HepG2 (cell line): ENCODE measurements at regions not wholly inside any gene's neighbourhood (a gene's known extent, or its start where the extent isn't known, plus 50 kb on each side); places are given as distances from the start of the nearest gene placed in this dataset.

Experiments used
- ATAC-seq: fragments of 200-7000 bp; cut with Tn5 transposase; 3 replicates; pipeline ENCODE4 v1.9.1; 2020; ENCODE audit warnings: mild to moderate bottlenecking, moderate library complexity
- BruUV-seq: library from RNA; stranded (reverse); fragments of 400-500 nt; replicated peaks from 2 replicates; lab custom pipeline; 2021; lab: Mats Ljungman, UMichigan
- CTCF ChIA-PET: fragments of 300-600 bp; formaldehyde crosslinking; extraction: SDS; loops from one replicate; lab custom pipeline; 2021; ENCODE audit warnings: low total read pairs, inconsistent platforms, low intra/inter-chr PET ratio; lab: Yijun Ruan, JAX
- POLR2A ChIA-PET: fragments of 350-600 bp; sonication (Branson Sonifier 250); formaldehyde crosslinking; loops from one replicate; lab custom pipeline; 2020; ENCODE audit warnings: antibody characterized with exemption, inconsistent platforms; lab: Yijun Ruan, JAX
- DNase-seq: peaks from one replicate; pipeline ENCODE4 v3.0.0-alpha.2; 2015; ENCODE audit warnings: low spot score
- FAIRE-seq: peaks from 3 replicates; lab custom pipeline; 2011; peaks lifted over from hg19 to GRCh38; lab: Jason Lieb, UNC
- H2AFZ ChIP-seq: one replicate; pipeline ENCODE4 v1.6.1; 2011; ENCODE audit warnings: low read length, inconsistent platforms
- H3K27ac ChIP-seq: fragments of 300-600 bp; 3 replicates; pipeline ENCODE4 v1.8.0; 2011; ENCODE audit warnings: mixed run types, mild to moderate bottlenecking, mixed read lengths, low read length, inconsistent platforms; ENCODE audit not compliant: insufficient read depth; ENCODE audit errors: extremely low read length
- H3K27me3 ChIP-seq, 2 experiments: fragments of 200-600 bp in 1 of 2; 2 replicates in 1 of 2; 3 replicates in 1 of 2; pipeline versions ENCODE4 v1.6.0 to v1.8.0; 2011; ENCODE audit warnings: low read length in 2 of 2, mild to moderate bottlenecking in 2 of 2, moderate library complexity in 2 of 2, inconsistent platforms in 1 of 2; ENCODE audit not compliant: insufficient read depth in 2 of 2, control insufficient read depth in 1 of 2
- H3K36me3 ChIP-seq, 2 experiments: fragments of 200-600 bp in 1 of 2; replicated peaks in 1 of 2; 2 replicates in 1 of 2; 3 replicates in 1 of 2; pipeline versions ENCODE4 v1.5.1 to v1.8.0; 2011; ENCODE audit warnings: low read length in 2 of 2, inconsistent platforms in 1 of 2; ENCODE audit not compliant: insufficient read depth in 2 of 2, control insufficient read depth in 1 of 2
- H3K4me1 ChIP-seq: 2 replicates; pipeline ENCODE4 v1.5.1; 2012; ENCODE audit warnings: low read length, inconsistent platforms; ENCODE audit not compliant: insufficient read depth
- H3K4me2 ChIP-seq: 2 replicates; pipeline ENCODE4 v1.6.0; 2011; ENCODE audit warnings: low read depth, low read length, inconsistent platforms
- H3K4me3 ChIP-seq, 3 experiments: fragments of 200-600 bp in 1 of 3; sonication (generic), shearing (Covaris generic) in 1 of 3; replicated peaks in 1 of 3; 2 replicates each; pipeline ENCODE4 v1.5.1; 2011 to 2016; ENCODE audit warnings: low read length in 3 of 3, inconsistent platforms in 2 of 3, low read depth in 2 of 3, mild to moderate bottlenecking in 2 of 3, control low read depth in 1 of 3, mixed read lengths in 1 of 3; ENCODE audit not compliant: insufficient read depth in 1 of 3
- H3K79me2 ChIP-seq: one replicate; pipeline ENCODE4 v1.6.1; 2011; ENCODE audit warnings: low read length, inconsistent platforms; ENCODE audit not compliant: insufficient read depth
- H3K9ac ChIP-seq: 2 replicates; pipeline ENCODE4 v1.6.0; 2011; ENCODE audit warnings: mild to moderate bottlenecking, low read depth, low read length, inconsistent platforms; ENCODE audit not compliant: insufficient read depth
- H3K9me3 ChIP-seq: 2 replicates; pipeline ENCODE4 v1.5.1; 2012; ENCODE audit warnings: mild to moderate bottlenecking, low read length
- H4K20me1 ChIP-seq: 2 replicates; pipeline ENCODE4 v1.6.0; 2011; ENCODE audit warnings: inconsistent platforms, mild to moderate bottlenecking, low read length, moderate library complexity; ENCODE audit not compliant: insufficient read depth
- MTF2 ChIP-seq: sonication (generic); formaldehyde crosslinking; IDR thresholded peaks from 2 replicates; pipeline ENCODE4 v1.5.0; 2020; ENCODE audit warnings: missing genetic modification reagents, borderline replicate concordance
- NCOA1 ChIP-seq: sonication (generic); formaldehyde crosslinking; IDR thresholded peaks from 2 replicates; pipeline ENCODE4 v1.9.0; 2021; ENCODE audit warnings: missing genetic modification reagents
- SRSF4 ChIP-seq: fragments of 200-400 bp; formaldehyde crosslinking; IDR thresholded peaks from one replicate; pipeline ENCODE4 v1.6.1; 2018; ENCODE audit warnings: mild to moderate bottlenecking, low read depth, low read length, moderate library complexity; ENCODE audit not compliant: poor library complexity, severe bottlenecking
- ZNF10 ChIP-seq: sonication (generic); formaldehyde crosslinking; IDR thresholded peaks from 2 replicates; pipeline ENCODE4 v1.4.0; 2020; ENCODE audit warnings: mild to moderate bottlenecking, low read depth, missing genetic modification reagents, borderline replicate concordance
- ZNF143 ChIP-seq: sonication (generic); formaldehyde crosslinking; IDR thresholded peaks from 2 replicates; pipeline ENCODE4 v1.4.0; 2020; ENCODE audit warnings: missing genetic modification reagents
- ZNF501 ChIP-seq: sonication (generic); formaldehyde crosslinking; IDR thresholded peaks from 2 replicates; pipeline ENCODE4 v1.5.1; 2020; ENCODE audit warnings: mild to moderate bottlenecking, moderate library complexity, missing genetic modification reagents
- WGBS: methylation state at CpG from one replicate; pipeline ENCODE4 v1.1.6; 2017; ENCODE audit warnings: low lambda C conversion rate; 5-methylcytosine and 5-hydroxymethylcytosine counted together
- in situ Hi-C: cut with HindIII; loops from 2 replicates; pipeline ENCODE4 v1.10.0; 2017; ENCODE audit warnings: low pct_unique_long_range_greater_than_20kb; ENCODE audit not compliant: extremely low pct_ligation_motif_present
- intact Hi-C: fragments of 100-400 bp; cut with micrococcal nuclease; formaldehyde crosslinking; loops from one replicate; pipeline ENCODE4 v1.10.0; 2022; ENCODE audit not compliant: unreplicated experiment
- TF ChIP-seq, protein P1 (sequence below): fragments of 450-650 bp; IDR thresholded peaks from 2 replicates; pipeline ENCODE4 v1.6.1; 2017

DNA sequence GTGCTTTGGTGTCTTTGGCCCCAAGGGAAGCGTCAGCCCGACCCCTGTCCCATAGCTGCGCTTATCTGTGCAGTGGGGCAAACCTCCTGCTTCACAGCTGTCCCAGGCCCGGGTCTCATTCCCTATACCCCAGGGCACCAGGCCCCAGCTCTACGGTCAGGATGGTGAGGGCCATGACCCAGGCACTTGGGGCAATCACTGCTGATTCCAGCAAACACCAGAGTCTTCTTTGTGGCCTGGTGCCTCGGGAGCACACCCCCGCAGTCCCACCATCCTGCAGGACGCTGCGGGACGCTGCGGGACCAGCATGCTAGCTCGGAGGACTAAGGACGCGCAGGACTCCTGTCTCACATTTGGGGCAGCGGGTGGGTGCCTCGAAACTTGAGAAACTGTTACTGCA, 116.9 kb upstream of the HDAC4 start (continued):
- TF ChIP-seq ZNF143 (CRISPR knock-in tag) (no peak), ZNF10 (no peak), NCOA1 (CRISPR knock-in tag) (no peak), MTF2 (CRISPR knock-in tag) (no peak), SRSF4 (no peak)
- TF ChIP-seq, protein P1, sequence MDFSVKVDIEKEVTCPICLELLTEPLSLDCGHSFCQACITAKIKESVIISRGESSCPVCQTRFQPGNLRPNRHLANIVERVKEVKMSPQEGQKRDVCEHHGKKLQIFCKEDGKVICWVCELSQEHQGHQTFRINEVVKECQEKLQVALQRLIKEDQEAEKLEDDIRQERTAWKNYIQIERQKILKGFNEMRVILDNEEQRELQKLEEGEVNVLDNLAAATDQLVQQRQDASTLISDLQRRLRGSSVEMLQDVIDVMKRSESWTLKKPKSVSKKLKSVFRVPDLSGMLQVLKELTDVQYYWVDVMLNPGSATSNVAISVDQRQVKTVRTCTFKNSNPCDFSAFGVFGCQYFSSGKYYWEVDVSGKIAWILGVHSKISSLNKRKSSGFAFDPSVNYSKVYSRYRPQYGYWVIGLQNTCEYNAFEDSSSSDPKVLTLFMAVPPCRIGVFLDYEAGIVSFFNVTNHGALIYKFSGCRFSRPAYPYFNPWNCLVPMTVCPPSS = no peak

DNA sequence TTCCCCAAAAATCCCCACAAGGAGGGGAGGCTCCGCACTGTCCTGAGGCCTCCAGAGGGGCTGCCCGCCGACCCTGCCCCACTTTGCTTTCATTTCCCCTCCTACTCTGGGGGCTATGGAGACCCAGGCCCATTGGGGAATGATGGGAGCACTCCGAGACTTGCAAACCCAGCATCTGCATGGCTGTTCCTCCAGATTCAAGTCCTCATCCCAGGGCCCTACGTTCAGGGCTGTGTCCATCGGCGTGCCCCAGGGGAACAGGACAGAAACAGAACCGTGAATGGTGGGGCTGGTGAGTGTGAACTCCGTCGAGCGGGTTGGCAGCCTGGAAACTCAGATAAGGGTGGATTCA, 116.1 kb upstream of the HDAC4 start:
- Histone ChIP-seq H3K4me3 (no peak overlapping the region), H3K36me3 (no peaks in the 10 kb centered on the region), H4K20me1 (no peaks in the 10 kb centered on the region), H3K27me3 (peaks cover 7 to 69% of the 10 kb centered on the region in 2 experiments; a peak in 4 of 5 replicates), H3K9me3 (no peaks in the 10 kb centered on the region), H3K4me2 (no peak overlapping the region), H3K4me1 (peaks cover 3% of the 10 kb centered on the region; the same call in 1 of the 2 replicates), H3K9ac (no peak overlapping the region), H3K79me2 (no peaks in the 10 kb centered on the region), H3K27ac (no peak overlapping the region), H2AFZ (no peak overlapping the region)
- CTCF ChIA-PET = no interaction called here
- 37% methylated on average over 11 of the region's 11 CpGs for WGBS
- POLR2A ChIA-PET = no interaction called here
- intact Hi-C loops = no loop called here
- FAIRE-seq = no peak
- in situ Hi-C loops = no loop called here
- no peak for ATAC-seq
- BruUV-seq = no TSS peak
- no peak for DNase-seq
- TF ChIP-seq ZNF501 (CRISPR knock-in tag) = no peak
